Fibroblast of skin of back (primary cell): ENCODE measurements at regions not wholly inside any gene's neighbourhood (a gene's known extent, or its start where the extent isn't known, plus 50 kb on each side); places are given as distances from the start of the nearest gene placed in this dataset.

Source experiments
- DNase-seq: peaks from one replicate; pipeline ENCODE4 v3.0.0-alpha.2; 2013

- DNase-seq = no peak
Measured at GRCh38 chr6:118761645-118762044, 110.3 kb upstream of the CEP85L start.

DNA sequence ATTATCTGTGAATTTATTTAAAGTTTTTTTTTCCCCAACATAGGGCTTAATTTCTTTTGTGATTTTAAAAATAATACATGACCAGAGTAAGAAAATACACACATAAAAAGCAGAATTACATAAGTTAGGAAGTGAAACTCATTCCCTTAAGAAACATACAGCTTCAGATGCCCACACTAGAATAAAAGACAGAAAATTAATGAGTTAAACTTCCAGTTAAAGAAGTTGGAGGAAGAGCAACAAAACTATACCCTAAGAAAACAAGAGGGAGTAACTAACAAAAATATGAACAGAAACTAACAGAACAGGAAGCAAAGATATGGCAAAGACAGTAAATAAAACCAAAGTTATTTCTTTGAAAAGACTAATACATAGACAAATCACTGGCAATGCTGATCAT, 107.6 kb upstream of the CEP85L start:
- DNase-seq = no peak

DNA sequence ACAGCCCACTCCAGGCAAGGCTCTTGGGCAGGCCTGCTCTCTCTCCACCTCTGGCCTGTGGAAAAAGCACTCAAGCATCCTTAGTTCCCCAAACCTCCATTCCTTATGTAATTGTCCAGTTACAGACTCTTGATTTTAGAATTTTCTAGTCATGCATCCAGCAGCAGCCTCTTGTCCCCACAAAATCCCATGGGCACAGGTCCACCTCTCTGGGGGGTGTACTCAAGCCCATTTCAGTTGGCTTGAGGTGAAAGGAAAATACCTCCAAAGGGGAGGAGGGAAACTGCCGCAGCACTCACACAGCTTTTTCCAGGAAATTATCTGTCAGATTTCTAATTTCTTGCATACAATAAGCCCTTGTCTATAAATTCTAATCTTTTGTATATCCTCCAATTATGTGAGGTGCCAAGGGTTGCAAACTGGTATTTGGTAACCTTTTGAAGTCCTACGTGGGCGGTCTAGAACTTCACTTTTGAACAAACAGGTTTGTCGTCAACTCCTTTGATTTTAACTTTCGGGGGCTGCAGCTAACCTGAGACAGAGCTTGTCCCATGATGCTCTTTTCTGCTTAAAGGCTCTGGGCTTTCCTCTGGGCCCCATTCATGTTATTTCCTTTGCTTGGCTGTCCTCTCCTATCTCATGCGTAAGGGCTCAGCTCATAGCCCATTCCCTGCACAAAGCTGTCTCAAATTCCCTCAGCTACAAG, 104.7 kb upstream of the CEP85L start:
- no peak for DNase-seq

- DNase-seq = no peak
Measured at GRCh38 chr6:118752803-118753202, 101.4 kb upstream of the CEP85L start.

- no peak for DNase-seq
Measured at GRCh38 chr6:118751072-118751471, 99.7 kb upstream of the CEP85L start.

- no peak for DNase-seq
Measured at GRCh38 chr6:118750143-118750542, 98.8 kb upstream of the CEP85L start.

GRCh38 chr6:118748311-118749062, 97.1 kb upstream of the CEP85L start:
- DNase-seq = peak; percentile 76

DNA sequence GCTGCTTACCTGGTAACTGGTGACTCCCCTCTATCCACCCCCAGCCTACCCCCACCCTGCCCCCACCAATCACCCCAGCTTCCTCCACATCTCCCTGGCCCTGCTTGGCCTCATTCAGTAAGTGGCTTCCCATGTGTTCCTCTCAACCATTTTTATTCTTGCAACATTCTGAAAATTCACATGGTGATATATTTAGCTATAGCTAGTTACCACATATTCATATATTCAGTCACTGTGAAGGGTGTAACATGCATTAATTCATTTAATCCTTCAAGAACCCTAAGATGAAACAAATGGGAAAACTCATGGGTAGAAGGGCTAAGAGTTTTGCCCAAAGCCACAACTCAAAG, 95.4 kb upstream of the CEP85L start:
- no peak for DNase-seq

GRCh38 chr6:118746145-118746824, 94.9 kb upstream of the CEP85L start:
- DNase-seq = no peak

GRCh38 chr6:118745156-118745555, 93.8 kb upstream of the CEP85L start:
- DNase-seq = no peak

GRCh38 chr6:118744261-118744941, 93.0 kb upstream of the CEP85L start:
- peak; percentile 93 for DNase-seq

- DNase-seq = peak; percentile 26
Measured at GRCh38 chr6:118743746-118744145, 92.4 kb upstream of the CEP85L start.

- peak; percentile 28 for DNase-seq
Measured at GRCh38 chr6:118740372-118740771, 89.0 kb upstream of the CEP85L start.

DNA sequence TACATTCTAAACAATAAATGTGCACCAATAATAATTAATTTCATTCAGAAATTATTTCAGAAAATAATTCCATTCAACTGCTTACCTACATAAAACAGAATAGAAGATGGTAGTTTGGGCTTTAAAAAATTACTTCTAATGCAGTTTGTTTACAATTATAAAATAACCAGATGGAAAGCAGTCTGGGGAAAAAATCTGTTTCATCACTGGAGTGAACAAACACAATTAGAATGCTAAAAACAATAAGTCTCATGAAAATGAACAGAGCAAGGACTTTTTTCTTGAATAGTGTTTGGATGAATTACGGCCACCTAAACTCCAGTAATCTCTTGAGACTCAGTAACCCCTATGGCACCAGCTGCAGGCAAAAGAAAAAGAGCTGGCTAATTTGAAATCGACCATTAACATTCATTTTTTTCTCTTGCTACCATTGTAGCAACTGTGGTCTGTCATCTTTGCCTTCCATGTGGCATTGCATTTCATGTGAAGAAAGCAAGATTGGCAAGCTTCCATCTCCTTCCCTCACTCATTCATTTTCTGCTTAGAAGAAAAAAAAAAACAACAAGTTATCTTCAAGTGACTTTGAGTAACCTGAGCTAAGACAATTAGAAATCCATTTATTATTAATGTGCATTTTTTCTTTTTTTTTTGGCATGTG, 88.4 kb upstream of the CEP85L start:
- no peak for DNase-seq

GRCh38 chr6:118736440-118736839, 85.0 kb upstream of the CEP85L start:
- DNase-seq = no peak

DNA sequence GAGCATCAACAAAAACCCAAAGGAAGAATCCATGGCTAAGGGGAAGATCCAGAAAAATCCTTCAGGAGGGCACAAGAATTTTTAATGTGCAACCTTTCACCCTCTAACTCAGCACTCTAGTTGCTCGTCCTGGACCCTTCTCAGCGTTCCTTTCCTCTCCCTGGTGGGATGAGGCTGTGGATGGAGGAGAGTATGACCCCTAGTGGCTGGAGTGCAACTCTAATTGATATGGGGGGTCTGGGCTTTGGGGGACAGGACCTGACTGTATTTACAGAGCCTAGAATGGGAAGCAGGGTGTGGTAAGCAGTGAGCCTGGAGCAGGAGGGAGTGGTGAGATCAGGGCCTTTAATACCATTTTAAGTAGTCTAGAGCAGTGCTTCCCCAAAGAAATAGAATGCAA, 83.9 kb upstream of the CEP85L start:
- DNase-seq = peak; percentile 40

DNA sequence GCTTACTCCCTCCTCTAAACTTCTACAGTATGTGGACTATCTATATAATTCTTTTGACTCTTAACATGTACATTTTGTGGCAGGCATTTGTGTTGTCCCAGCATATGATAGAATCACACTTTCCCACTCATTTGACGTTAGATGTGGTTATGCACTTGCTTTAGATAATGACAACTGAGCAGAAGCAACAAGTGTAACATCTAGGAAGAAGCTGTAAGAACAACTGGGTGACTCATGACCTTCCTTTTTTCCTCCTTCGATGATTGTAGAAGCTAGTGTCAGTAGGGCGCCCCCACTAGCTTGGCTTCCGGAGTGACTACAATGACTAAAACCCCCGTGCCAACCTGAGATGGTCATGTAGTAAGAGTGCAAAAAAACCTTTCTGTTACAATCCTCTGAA, 74.6 kb upstream of the CEP85L start:
- no peak for DNase-seq

GRCh38 chr6:118724211-118724610, 72.8 kb upstream of the CEP85L start:
- no peak for DNase-seq

- peak; percentile 42 for DNase-seq
Measured at GRCh38 chr6:118722829-118723813, 71.7 kb upstream of the CEP85L start.

GRCh38 chr6:118720125-118720473, 68.7 kb upstream of the CEP85L start:
- DNase-seq = no peak

- DNase-seq = no peak
Measured at GRCh38 chr6:118719351-118720124, 68.1 kb upstream of the CEP85L start.
